ENCODE measurements at regions not wholly inside any gene's neighbourhood (a gene's known extent, or its start where the extent isn't known, plus 50 kb on each side); places are given as distances from the start of the nearest gene placed in this dataset.
A peak's percentile ranks its signal among the peaks of the same experiment; 100 is the strongest.

- DNase-seq (ENCODE audit: extremely low read depth, low read depth): no peak
- no peak for TF ChIP-seq CTCF (IDR thresholded peaks at IDR 0.05; ENCODE audit: low read depth, low read length, missing control alignments)
- H3K4me3 ChIP-seq (replicated peaks; ENCODE audit: low read depth, low read length): no peak overlapping the region
Observed at GRCh38 chr4:103482893-103483292, 236.9 kb downstream of the TACR3 start.

GRCh38 chr4:103482471-103482870 lies 237.3 kb downstream of the TACR3 start:
- no peak for DNase-seq (ENCODE audit: extremely low read depth, low read depth)
- no peak for TF ChIP-seq CTCF (IDR thresholded peaks at IDR 0.05; ENCODE audit: low read depth, low read length, missing control alignments)
- no peak overlapping the region for H3K4me3 ChIP-seq (replicated peaks; ENCODE audit: low read depth, low read length)

- H3K4me3 ChIP-seq (replicated peaks; ENCODE audit: low read depth, low read length): no peak overlapping the region
- DNase-seq (ENCODE audit: extremely low read depth, low read depth): no peak
- peak; percentile 11 for TF ChIP-seq CTCF (IDR thresholded peaks at IDR 0.05; ENCODE audit: low read depth, low read length, missing control alignments)
Observed at GRCh38 chr4:103478734-103479133, 241.1 kb downstream of the TACR3 start.

GRCh38 chr4:103478210-103478609 lies 241.6 kb downstream of the TACR3 start:
- no peak for TF ChIP-seq CTCF (IDR thresholded peaks at IDR 0.05; ENCODE audit: low read depth, low read length, missing control alignments)
- H3K4me3 ChIP-seq (replicated peaks; ENCODE audit: low read depth, low read length): no peak overlapping the region
- DNase-seq (ENCODE audit: extremely low read depth, low read depth): no peak

GRCh38 chr4:103457566-103457965 lies 259.4 kb upstream of the CENPE start:
- no peak overlapping the region for H3K4me3 ChIP-seq (replicated peaks; ENCODE audit: low read depth, low read length)
- TF ChIP-seq CTCF (IDR thresholded peaks at IDR 0.05; ENCODE audit: low read depth, low read length, missing control alignments): no peak
- no peak for DNase-seq (ENCODE audit: extremely low read depth, low read depth)

- H3K4me3 ChIP-seq (replicated peaks; ENCODE audit: low read depth, low read length): no peak overlapping the region
- no peak for TF ChIP-seq CTCF (IDR thresholded peaks at IDR 0.05; ENCODE audit: low read depth, low read length, missing control alignments)
- DNase-seq (ENCODE audit: extremely low read depth, low read depth): no peak
Observed at GRCh38 chr4:103451341-103451740, 253.2 kb upstream of the CENPE start.

- DNase-seq (ENCODE audit: extremely low read depth, low read depth): no peak
- no peak overlapping the region for H3K4me3 ChIP-seq (replicated peaks; ENCODE audit: low read depth, low read length)
- no peak for TF ChIP-seq CTCF (IDR thresholded peaks at IDR 0.05; ENCODE audit: low read depth, low read length, missing control alignments)
Observed at GRCh38 chr4:103450693-103451092, 252.6 kb upstream of the CENPE start.

Measured in HFF-Myc (cell line).